Adrenal gland (tissue), 9 donors: ENCODE measurements at regions not wholly inside any gene's neighbourhood (a gene's known extent, or its start where the extent isn't known, plus 50 kb on each side); places are given as distances from the start of the nearest gene placed in this dataset.
"Not testable (repeated sequence)": the region's sequence is repeated elsewhere in the genome, so short reads cannot be mapped to it uniquely, and the experiment has no call there.

Experiments used
- DNase-seq, 7 donors: peaks; one replicate each; pipeline ENCODE4 v3.0.0-alpha.2; 2019 to 2020
- H3K27ac ChIP-seq, 5 donors: fragments of 200-600 bp; sonication (generic) in 4 of 5; 1 replicate in 3 of 5; 2 replicates in 2 of 5; pipeline versions ENCODE4 v1.5.1 to v1.8.0; 2016 to 2020; ENCODE audit warnings: mild to moderate bottlenecking in 1 of 5
- H3K27me3 ChIP-seq: fragments of 200-600 bp; 2 replicates; pipeline ENCODE4 v1.8.0; 2021
- H3K36me3 ChIP-seq, 2 donors: fragments of 200-600 bp; replicated peaks in 1 of 2; 1 replicate in 1 of 2; 2 replicates in 1 of 2; pipeline versions ENCODE4 v1.5.1 to v1.8.0; 2018 to 2022
- H3K4me1 ChIP-seq, 2 donors: fragments of 200-600 bp; replicated peaks in 1 of 2; 1 replicate in 1 of 2; 2 replicates in 1 of 2; pipeline versions ENCODE4 v1.5.1 to v1.8.0; 2018 to 2021
- H3K4me3 ChIP-seq, 4 donors: fragments of 200-600 bp; sonication (generic) in 3 of 4; one replicate each; pipeline ENCODE4 v1.5.1; 2016 to 2018
- H3K9me3 ChIP-seq, 3 donors: fragments of 200-600 bp; sonication (generic) in 1 of 3; replicated peaks in 1 of 3; 1 replicate in 2 of 3; 2 replicates in 1 of 3; pipeline versions ENCODE4 v1.5.1 to v1.8.0; 2016 to 2021
- CTCF ChIP-seq, 6 experiments: fragments of 450-650 bp in 4 of 6; fragments of 200-600 bp in 2 of 6; sonication (generic) in 1 of 6; IDR thresholded peaks; 1 replicate in 5 of 6; 2 replicates in 1 of 6; pipeline versions ENCODE4 v1.5.1 to v1.8.0; 2016 to 2021; ENCODE audit warnings: antibody characterized with exemption in 6 of 6, mild to moderate bottlenecking in 2 of 6, moderate library complexity in 1 of 6
- POLR2A ChIP-seq, 2 donors: fragments of 450-650 bp; IDR thresholded peaks; one replicate each; pipeline ENCODE4 v1.6.1; 2017; ENCODE audit warnings: antibody characterized with exemption in 2 of 2, mild to moderate bottlenecking in 2 of 2, moderate library complexity in 1 of 2
- WGBS, 4 donors: extraction: QIAGEN DNeasy Blood & Tissue Kit in 2 of 4; methylation state at CpG; one replicate each; pipeline versions ENCODE4 v1.1.5 to v1.1.7; 2013 to 2017; 5-methylcytosine and 5-hydroxymethylcytosine counted together
- intact Hi-C, 2 donors: fragments of 100-400 bp; cut with DNase I; formaldehyde crosslinking; loops; one replicate each; pipeline versions ENCODE4 v1.14.1 to v1.15.0; 2022 to 2023
- donor health status: healthy with polysubstance abuse.
- donor health status: Bipolar disorder and iron deficiency.
- donor health status: DM: yes; HTN: yes; CAD: no.
- donor health status: DM: no; HTN: no; CAD: no.
- donor health status: DM: no; HTN: no; CAD: no.

GRCh38 chr1:117714546-117714945 is 108.7 kb downstream of the TENT5C start:
- TF ChIP-seq POLR2A (IDR thresholded peaks at IDR 0.05), result no peak
- no peak for TF ChIP-seq CTCF (IDR thresholded peaks at IDR 0.05)
- no peaks in the 10 kb centered on the region for H3K9me3 ChIP-seq
- 59 to 75% (median 60%) methylated on average over 1 of the region's 1 CpG for WGBS, 4 donors
- no peak overlapping the region for H3K27ac ChIP-seq
- H3K36me3 ChIP-seq, result no peaks in the 10 kb centered on the region
- no peaks in the 10 kb centered on the region for H3K4me1 ChIP-seq
- no peak for DNase-seq
- intact Hi-C loops, result no loop called here
- H3K27me3 ChIP-seq, result no peaks in the 10 kb centered on the region
- H3K4me3 ChIP-seq, result no peak overlapping the region

GRCh38 chr1:117716030-117716429 is 110.2 kb downstream of the TENT5C start:
- WGBS, 4 donors, result 69 to 84% (median 76%) methylated on average over 4 of the region's 4 CpGs
- H3K27ac ChIP-seq, H3K4me1 ChIP-seq, H3K9me3 ChIP-seq, DNase-seq, H3K27me3 ChIP-seq, intact Hi-C loops, H3K36me3 ChIP-seq, H3K4me3 ChIP-seq: not testable (repeated sequence)

GRCh38 chr1:117717980-117718379 is 112.1 kb downstream of the TENT5C start:
- H3K4me1 ChIP-seq, H3K27ac ChIP-seq, H3K4me3 ChIP-seq, DNase-seq, H3K9me3 ChIP-seq, H3K27me3 ChIP-seq, intact Hi-C loops, H3K36me3 ChIP-seq: not testable (repeated sequence)

- H3K4me1 ChIP-seq, intact Hi-C loops, DNase-seq, H3K36me3 ChIP-seq, H3K4me3 ChIP-seq, H3K27ac ChIP-seq, H3K9me3 ChIP-seq, H3K27me3 ChIP-seq: not testable (repeated sequence)
- 42 to 67% (median 53%) methylated on average over 2 of the region's 2 CpGs for WGBS, 4 donors
Measured at GRCh38 chr1:117718596-117718995, 112.7 kb downstream of the TENT5C start.

GRCh38 chr1:117719004-117719403 is 113.2 kb downstream of the TENT5C start:
- TF ChIP-seq CTCF (IDR thresholded peaks at IDR 0.05) (no peak), POLR2A (IDR thresholded peaks at IDR 0.05) (no peak)
- Histone ChIP-seq H3K4me3 (no peak overlapping the region), H3K27ac (no peak overlapping the region), H3K36me3 (no peaks in the 10 kb centered on the region), H3K9me3 (no peaks in the 10 kb centered on the region), H3K4me1 (no peaks in the 10 kb centered on the region), H3K27me3 (no peaks in the 10 kb centered on the region)
- intact Hi-C loops, result no loop called here
- WGBS, 4 donors, result 91 to 100% (median 94%) methylated on average over 1 of the region's 1 CpG
- DNase-seq, result no peak

GRCh38 chr1:117732065-117732797 is 126.4 kb downstream of the TENT5C start:
- H3K27ac ChIP-seq, result no peak overlapping the region
- intact Hi-C loops, result no loop called here
- no peak for TF ChIP-seq POLR2A (IDR thresholded peaks at IDR 0.05)
- TF ChIP-seq CTCF (IDR thresholded peaks at IDR 0.05), result no peak
- H3K4me3 ChIP-seq, result no peak overlapping the region
- H3K9me3 ChIP-seq, result no peaks in the 10 kb centered on the region
- WGBS, 4 donors, result 86 to 92% (median 90%) methylated on average over 4 of the region's 4 CpGs
- H3K4me1 ChIP-seq, result peaks cover 0 to 12% of the 10 kb centered on the region in 2 donors
- DNase-seq, result no peak
- H3K36me3 ChIP-seq, result no peaks in the 10 kb centered on the region
- no peaks in the 10 kb centered on the region for H3K27me3 ChIP-seq
